RWPE1 (cell line): ENCODE measurements at regions not wholly inside any gene's neighbourhood (a gene's known extent, or its start where the extent isn't known, plus 50 kb on each side); places are given as distances from the start of the nearest gene placed in this dataset.

ENCODE experiments used
- CTCF ChIA-PET: fragments of 350-600 bp; sonication (Branson Sonifier 250); formaldehyde crosslinking; extraction: SDS; loops from one replicate; lab custom pipeline; 2021; lab: Yijun Ruan, JAX
- POLR2A ChIA-PET: fragments of 400-600 bp; formaldehyde crosslinking; extraction: SDS; loops from one replicate; lab custom pipeline; 2020; ENCODE audit warnings: antibody characterized with exemption; ENCODE audit not compliant: low non-redundant PET; lab: Yijun Ruan, JAX
- DNase-seq: peaks from one replicate; pipeline ENCODE4 v3.0.0; 2012; ENCODE audit warnings: low spot score
- H3K27ac ChIP-seq: fragments of 450-650 bp; 2 replicates; pipeline ENCODE4 v1.5.1; 2017
- CTCF ChIP-seq: fragments of 450-650 bp; conservative IDR thresholded peaks from 2 replicates; pipeline ENCODE4 v1.5.1; 2017; ENCODE audit warnings: low read depth, mild to moderate bottlenecking

- no peak for TF ChIP-seq CTCF
- CTCF ChIA-PET = no interaction called here
Measured at GRCh38 chr18:75687626-75688025, 260.1 kb upstream of the SMIM21 start.

GRCh38 chr18:75683426-75683825 is 255.9 kb upstream of the SMIM21 start:
- DNase-seq = no peak
- H3K27ac ChIP-seq = no peak overlapping the region
- ChIA-PET CTCF (no interaction called here), POLR2A (no interaction called here)
- TF ChIP-seq CTCF = no peak

More at GRCh38 chr18:75687626-75688025, 260.1 kb upstream of the SMIM21 start:
- H3K27ac ChIP-seq = no peak overlapping the region
- POLR2A ChIA-PET = no interaction called here
- no peak for DNase-seq

GRCh38 chr18:75681538-75682115 is 254.1 kb upstream of the SMIM21 start:
- no peak for DNase-seq
- TF ChIP-seq CTCF = no peak
- ChIA-PET CTCF (interaction anchor here (0.6 kb wide), 1 partner anchor 455 kb away, joined by 3 read pairs; no protein-coding TSS in a partner anchor), POLR2A (no interaction called here)
- no peak overlapping the region for H3K27ac ChIP-seq

GRCh38 chr18:75679331-75679730 is 251.8 kb upstream of the SMIM21 start:
- H3K27ac ChIP-seq = no peak overlapping the region
- POLR2A ChIA-PET = no interaction called here

GRCh38 chr18:75678627-75679026 is 251.1 kb upstream of the SMIM21 start:
- POLR2A ChIA-PET = no interaction called here
- DNase-seq = no peak
- no peak for TF ChIP-seq CTCF
- H3K27ac ChIP-seq = no peak overlapping the region
- CTCF ChIA-PET = interaction anchor here (0.7 kb wide), 1 partner anchor 261 kb away, joined by 4 read pairs; no protein-coding TSS in a partner anchor

More at GRCh38 chr18:75679331-75679730, 251.8 kb upstream of the SMIM21 start:
- TF ChIP-seq CTCF = no peak
- CTCF ChIA-PET = interaction anchor here (0.7 kb wide), 1 partner anchor 261 kb away, joined by 4 read pairs; no protein-coding TSS in a partner anchor
- no peak for DNase-seq

GRCh38 chr18:75677696-75678455 is 250.4 kb upstream of the SMIM21 start:
- TF ChIP-seq CTCF = no peak
- DNase-seq = no peak

More at GRCh38 chr18:75677696-75678455, 250.4 kb upstream of the SMIM21 start:
- ChIA-PET POLR2A (no interaction called here), CTCF (no interaction called here)
- no peak overlapping the region for H3K27ac ChIP-seq
